ENCODE measurements at regions not wholly inside any gene's neighbourhood (a gene's known extent, or its start where the extent isn't known, plus 50 kb on each side); places are given as distances from the start of the nearest gene placed in this dataset.

GRCh38 chr12:98402671-98403070 lies 112.7 kb upstream of the TMPO start:
- H3K9ac ChIP-seq (ENCODE audit: control insufficient read depth, insufficient read depth, low read length), result no peak overlapping the region
- H3K9me3 ChIP-seq (replicated peaks; ENCODE audit: control insufficient read depth, insufficient read depth, low read length), result no peaks in the 10 kb centered on the region; the same call in 2 of the 3 replicates
- H3K36me3 ChIP-seq (ENCODE audit: control insufficient read depth in 2 of 2, insufficient read depth in 2 of 2, low read length in 1 of 2), result no peaks in the 10 kb centered on the region
- no peak overlapping the region for H3K4me3 ChIP-seq
- H3K4me1 ChIP-seq (ENCODE audit: control insufficient read depth, insufficient read depth, low read length), result peaks cover 17% of the 10 kb centered on the region
- no peak for ATAC-seq
- H2AFZ ChIP-seq (ENCODE audit: control insufficient read depth, low read depth, low read length), result no peak overlapping the region
- SMC1A ChIA-PET (ENCODE audit: uncharacterized antibody, unreplicated experiment), result no interaction called here
- H3K27ac ChIP-seq (ENCODE audit: control insufficient read depth, insufficient read depth), result no peak overlapping the region
- POLR2A ChIA-PET, result no interaction called here
- RAD21 ChIA-PET (ENCODE audit: unreplicated experiment), result no interaction called here
- no peaks in the 10 kb centered on the region for H3K27me3 ChIP-seq (replicated peaks in 1 of 2; ENCODE audit: control insufficient read depth in 2 of 2, insufficient read depth in 2 of 2, low read length in 1 of 2)
- H3K4me2 ChIP-seq (ENCODE audit: control insufficient read depth, insufficient read depth), result no peak overlapping the region
- no TSS peak for BruUV-seq (replicated peaks)
- TF ChIP-seq TARDBP (IDR thresholded peaks at IDR 0.05; ENCODE audit: borderline replicate concordance) (no peak), SKIL (IDR thresholded peaks at IDR 0.05; ENCODE audit: low read depth, poor library complexity, severe bottlenecking) (no peak), REST (IDR thresholded peaks at IDR 0.05; ENCODE audit: low read depth, low read length) (no peak), CBX5 (IDR thresholded peaks at IDR 0.05; ENCODE audit: low read depth) (no peak), TBL1XR1 (IDR thresholded peaks at IDR 0.05; ENCODE audit: low read depth, low read length) (no peak), SRF (IDR thresholded peaks at IDR 0.05; ENCODE audit: low read depth in 2 of 2, low read length in 2 of 2) (no peak)
- FAIRE-seq, result no peak
- in situ Hi-C loops (cut with MboI), result no loop called here
- CTCF ChIA-PET, result no interaction called here
- intact Hi-C loops (cut with micrococcal nuclease; ENCODE audit: unreplicated experiment), result no loop called here
- DNase-seq (ENCODE audit: low read depth, low spot score), result no peak
- WGBS (ENCODE audit: insufficient coverage, insufficient replicate concordance, low lambda C conversion rate, missing lambda C conversion rate), result 63% methylated on average over 3 of the region's 3 CpGs
- H4K20me1 ChIP-seq (ENCODE audit: control insufficient read depth, insufficient read depth), result no peaks in the 10 kb centered on the region
- H3K79me2 ChIP-seq (ENCODE audit: control insufficient read depth, insufficient read depth, low read length), result no peaks in the 10 kb centered on the region
